ENCODE measurements at regions not wholly inside any gene's neighbourhood (a gene's known extent, or its start where the extent isn't known, plus 50 kb on each side); places are given as distances from the start of the nearest gene placed in this dataset.

DNA sequence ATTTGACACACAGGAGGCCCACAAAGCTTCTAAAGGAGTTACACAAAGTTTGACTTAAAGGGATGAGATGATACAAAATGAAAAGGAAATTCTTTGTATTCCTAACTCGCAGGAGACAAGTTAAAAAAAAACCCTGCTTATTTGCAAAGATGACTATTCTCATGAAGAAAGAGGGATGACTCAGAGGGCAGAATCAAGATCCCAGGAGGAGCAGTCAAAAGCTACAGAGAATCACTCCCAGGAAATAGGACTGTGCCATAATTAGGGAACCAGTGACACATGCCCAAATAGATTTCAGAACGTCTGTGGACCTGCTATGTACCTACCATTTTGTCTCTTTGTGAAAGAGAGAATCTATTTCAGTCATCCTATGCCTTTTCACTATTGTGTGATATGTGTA lies 103.5 kb upstream of the ARRDC3 start:
- TF ChIP-seq, protein P1, sequence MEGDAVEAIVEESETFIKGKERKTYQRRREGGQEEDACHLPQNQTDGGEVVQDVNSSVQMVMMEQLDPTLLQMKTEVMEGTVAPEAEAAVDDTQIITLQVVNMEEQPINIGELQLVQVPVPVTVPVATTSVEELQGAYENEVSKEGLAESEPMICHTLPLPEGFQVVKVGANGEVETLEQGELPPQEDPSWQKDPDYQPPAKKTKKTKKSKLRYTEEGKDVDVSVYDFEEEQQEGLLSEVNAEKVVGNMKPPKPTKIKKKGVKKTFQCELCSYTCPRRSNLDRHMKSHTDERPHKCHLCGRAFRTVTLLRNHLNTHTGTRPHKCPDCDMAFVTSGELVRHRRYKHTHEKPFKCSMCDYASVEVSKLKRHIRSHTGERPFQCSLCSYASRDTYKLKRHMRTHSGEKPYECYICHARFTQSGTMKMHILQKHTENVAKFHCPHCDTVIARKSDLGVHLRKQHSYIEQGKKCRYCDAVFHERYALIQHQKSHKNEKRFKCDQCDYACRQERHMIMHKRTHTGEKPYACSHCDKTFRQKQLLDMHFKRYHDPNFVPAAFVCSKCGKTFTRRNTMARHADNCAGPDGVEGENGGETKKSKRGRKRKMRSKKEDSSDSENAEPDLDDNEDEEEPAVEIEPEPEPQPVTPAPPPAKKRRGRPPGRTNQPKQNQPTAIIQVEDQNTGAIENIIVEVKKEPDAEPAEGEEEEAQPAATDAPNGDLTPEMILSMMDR (IDR thresholded peaks at IDR 0.05 in 4 of 5, conservative IDR thresholded peaks at IDR 0.05 in 1 of 5) = no peak
- TF ChIP-seq POLR2A (IDR thresholded peaks at IDR 0.05) = no peak
